BLaER1 (cell line): ENCODE measurements at regions not wholly inside any gene's neighbourhood (a gene's known extent, or its start where the extent isn't known, plus 50 kb on each side); places are given as distances from the start of the nearest gene placed in this dataset.

Experiments used
- H3K27ac ChIP-seq: shearing (Covaris generic); formaldehyde crosslinking; 2 replicates; pipeline ENCODE4 v1.8.1; 2022
- H3K27me3 ChIP-seq: shearing (Covaris generic); formaldehyde crosslinking; 2 replicates; pipeline ENCODE4 v1.8.1; 2022
- H3K36me3 ChIP-seq: shearing (Covaris generic); formaldehyde crosslinking; 2 replicates; pipeline ENCODE4 v1.8.1; 2022
- H3K4me1 ChIP-seq: shearing (Covaris generic); formaldehyde crosslinking; 2 replicates; pipeline ENCODE4 v1.8.1; 2022
- H3K4me2 ChIP-seq: shearing (Covaris generic); formaldehyde crosslinking; 2 replicates; pipeline ENCODE4 v1.8.1; 2022
- H3K4me3 ChIP-seq: shearing (Covaris generic); formaldehyde crosslinking; 2 replicates; pipeline ENCODE4 v1.8.1; 2022
- H3K9ac ChIP-seq: shearing (Covaris generic); formaldehyde crosslinking; 2 replicates; pipeline ENCODE4 v1.8.1; 2022
- H3K9me3 ChIP-seq: shearing (Covaris generic); formaldehyde crosslinking; 2 replicates; pipeline ENCODE4 v1.8.1; 2022
- H4K20me1 ChIP-seq: shearing (Covaris generic); formaldehyde crosslinking; 2 replicates; pipeline ENCODE4 v1.8.1; 2022
- Cebpa-rat ChIP-seq: shearing (Covaris generic); IDR thresholded peaks from 2 replicates; pipeline ENCODE4 v1.8.1; 2022

GRCh38 chr14:45698462-45699134 lies 445.6 kb upstream of the MIS18BP1 start:
- Histone ChIP-seq H3K4me2 (no peak overlapping the region), H3K36me3 (no peaks in the 10 kb centered on the region), H3K4me1 (no peaks in the 10 kb centered on the region), H3K27ac (no peak overlapping the region), H3K4me3 (no peak overlapping the region), H3K27me3 (no peaks in the 10 kb centered on the region), H4K20me1 (no peaks in the 10 kb centered on the region), H3K9me3 (no peaks in the 10 kb centered on the region), H3K9ac (no peak overlapping the region)
- no peak for TF ChIP-seq Cebpa-rat

- H3K9me3 ChIP-seq = peaks cover 5% of the 10 kb centered on the region; the same call in 1 of the 2 replicates
- H3K4me2 ChIP-seq = no peak overlapping the region
- no peak overlapping the region for H3K9ac ChIP-seq
- no peak for TF ChIP-seq Cebpa-rat
- H3K36me3 ChIP-seq = no peaks in the 10 kb centered on the region
- no peak overlapping the region for H3K27ac ChIP-seq
- no peaks in the 10 kb centered on the region for H3K27me3 ChIP-seq
- H3K4me1 ChIP-seq = no peaks in the 10 kb centered on the region
- no peaks in the 10 kb centered on the region for H4K20me1 ChIP-seq
- H3K4me3 ChIP-seq = no peak overlapping the region
These were observed 433.8 kb upstream of the MIS18BP1 start for GRCh38 chr14:45686771-45687170.

- H3K9me3 ChIP-seq = peaks cover 5% of the 10 kb centered on the region; the same call in 1 of the 2 replicates
- no peak overlapping the region for H3K4me2 ChIP-seq
- no peak overlapping the region for H3K9ac ChIP-seq
- no peak overlapping the region for H3K4me3 ChIP-seq
- no peaks in the 10 kb centered on the region for H3K36me3 ChIP-seq
- no peaks in the 10 kb centered on the region for H3K27me3 ChIP-seq
- H3K4me1 ChIP-seq = no peaks in the 10 kb centered on the region
- H3K27ac ChIP-seq = no peak overlapping the region
- no peak for TF ChIP-seq Cebpa-rat
- H4K20me1 ChIP-seq = no peaks in the 10 kb centered on the region
These were observed 427.5 kb upstream of the MIS18BP1 start for GRCh38 chr14:45680531-45680930.

GRCh38 chr14:45679853-45680252 lies 426.9 kb upstream of the MIS18BP1 start:
- H3K27ac ChIP-seq = no peak overlapping the region
- no peak for TF ChIP-seq Cebpa-rat
- H3K36me3 ChIP-seq = no peaks in the 10 kb centered on the region
- no peaks in the 10 kb centered on the region for H3K4me1 ChIP-seq
- H3K9ac ChIP-seq = no peak overlapping the region
- H3K4me3 ChIP-seq = no peak overlapping the region
- H3K9me3 ChIP-seq = peaks cover 5% of the 10 kb centered on the region; the same call in 1 of the 2 replicates
- no peak overlapping the region for H3K4me2 ChIP-seq
- no peaks in the 10 kb centered on the region for H3K27me3 ChIP-seq
- no peaks in the 10 kb centered on the region for H4K20me1 ChIP-seq

- Histone ChIP-seq H4K20me1 (no peaks in the 10 kb centered on the region), H3K4me3 (no peak overlapping the region), H3K36me3 (no peaks in the 10 kb centered on the region), H3K9ac (no peak overlapping the region), H3K4me2 (no peak overlapping the region), H3K27me3 (no peaks in the 10 kb centered on the region), H3K9me3 (no peaks in the 10 kb centered on the region), H3K27ac (no peak overlapping the region), H3K4me1 (no peaks in the 10 kb centered on the region)
- no peak for TF ChIP-seq Cebpa-rat
These were observed 425.2 kb upstream of the MIS18BP1 start for GRCh38 chr14:45678163-45678562.

- H3K36me3 ChIP-seq = no peaks in the 10 kb centered on the region
- no peaks in the 10 kb centered on the region for H3K27me3 ChIP-seq
- no peak overlapping the region for H3K4me3 ChIP-seq
- H3K4me2 ChIP-seq = no peak overlapping the region
- no peaks in the 10 kb centered on the region for H3K9me3 ChIP-seq
- no peak for TF ChIP-seq Cebpa-rat
- no peak overlapping the region for H3K27ac ChIP-seq
- no peak overlapping the region for H3K9ac ChIP-seq
- no peaks in the 10 kb centered on the region for H3K4me1 ChIP-seq
- no peaks in the 10 kb centered on the region for H4K20me1 ChIP-seq
These were observed 420.4 kb upstream of the MIS18BP1 start for GRCh38 chr14:45673420-45673819.

GRCh38 chr14:45664668-45665356 lies 411.8 kb upstream of the MIS18BP1 start:
- Histone ChIP-seq H3K27ac (no peak overlapping the region), H3K4me2 (no peak overlapping the region), H3K4me1 (no peaks in the 10 kb centered on the region), H3K4me3 (no peak overlapping the region), H3K27me3 (no peaks in the 10 kb centered on the region), H4K20me1 (no peaks in the 10 kb centered on the region), H3K9ac (no peak overlapping the region), H3K9me3 (no peaks in the 10 kb centered on the region), H3K36me3 (no peaks in the 10 kb centered on the region)
- no peak for TF ChIP-seq Cebpa-rat

GRCh38 chr14:45658917-45659299 lies 405.9 kb upstream of the MIS18BP1 start:
- Histone ChIP-seq H3K36me3 (no peaks in the 10 kb centered on the region), H3K4me3 (no peak overlapping the region), H3K4me1 (no peaks in the 10 kb centered on the region), H3K27me3 (no peaks in the 10 kb centered on the region), H3K9ac (no peak overlapping the region), H3K9me3 (no peaks in the 10 kb centered on the region), H3K4me2 (no peak overlapping the region), H3K27ac (no peak overlapping the region), H4K20me1 (no peaks in the 10 kb centered on the region)
- no peak for TF ChIP-seq Cebpa-rat

GRCh38 chr14:45658226-45658916 lies 405.4 kb upstream of the MIS18BP1 start:
- Histone ChIP-seq H3K27ac (no peak overlapping the region), H3K4me1 (no peaks in the 10 kb centered on the region), H3K4me3 (no peak overlapping the region), H3K27me3 (no peaks in the 10 kb centered on the region), H3K36me3 (no peaks in the 10 kb centered on the region), H3K4me2 (no peak overlapping the region), H3K9ac (no peak overlapping the region), H3K9me3 (no peaks in the 10 kb centered on the region), H4K20me1 (no peaks in the 10 kb centered on the region)
- no peak for TF ChIP-seq Cebpa-rat

GRCh38 chr14:45651890-45652289 lies 398.9 kb upstream of the MIS18BP1 start:
- Histone ChIP-seq H3K27ac (no peak overlapping the region), H3K9me3 (no peaks in the 10 kb centered on the region), H3K27me3 (no peaks in the 10 kb centered on the region), H3K4me2 (no peak overlapping the region), H3K36me3 (no peaks in the 10 kb centered on the region), H3K4me3 (no peak overlapping the region), H4K20me1 (no peaks in the 10 kb centered on the region), H3K9ac (no peak overlapping the region), H3K4me1 (no peaks in the 10 kb centered on the region)
- no peak for TF ChIP-seq Cebpa-rat
